H1 (cell line): ENCODE measurements at regions not wholly inside any gene's neighbourhood (a gene's known extent, or its start where the extent isn't known, plus 50 kb on each side); places are given as distances from the start of the nearest gene placed in this dataset.

ENCODE experiments used
- CTCF ChIA-PET: fragments of 300-600 bp; sonication (Branson Sonifier 250); formaldehyde crosslinking; loops from one replicate; lab custom pipeline; 2021; ENCODE audit not compliant: partially characterized antibody; lab: Charles Lee
- POLR2A ChIA-PET: fragments of 300-600 bp; sonication (Branson Sonifier 250); formaldehyde crosslinking; loops from one replicate; lab custom pipeline; 2021; ENCODE audit warnings: inconsistent platforms; ENCODE audit not compliant: partially characterized antibody; lab: Charles Lee
- DNase-seq, 2 experiments: peaks; one replicate each; pipeline versions ENCODE4 v3.0.0 to v3.0.0-alpha.2; 2010 to 2022; ENCODE audit warnings: low spot score in 2 of 2, low read depth in 1 of 2, mixed read lengths in 1 of 2
- FAIRE-seq: peaks from 2 replicates; lab custom pipeline; 2011; peaks lifted over from hg19 to GRCh38; lab: Jason Lieb, UNC
- H2AFZ ChIP-seq: 2 replicates; pipeline ENCODE4 v1.8.1; 2012; ENCODE audit warnings: low read length, inconsistent platforms
- H2AK5ac ChIP-seq: 2 replicates; pipeline ENCODE4 v1.6.1; 2013; ENCODE audit warnings: low read depth, low read length
- H2BK120ac ChIP-seq: replicated peaks from 2 replicates; pipeline ENCODE3; 2013; ENCODE audit warnings: low read depth, low read length, inconsistent platforms
- H2BK12ac ChIP-seq: 2 replicates; pipeline ENCODE4 v1.6.1; 2013; ENCODE audit warnings: low read depth, low read length
- H2BK15ac ChIP-seq: 2 replicates; pipeline ENCODE4 v1.6.1; 2013; ENCODE audit warnings: low read length
- H2BK20ac ChIP-seq: 2 replicates; pipeline ENCODE4 v1.6.1; 2013; ENCODE audit warnings: low read length
- H2BK5ac ChIP-seq: 2 replicates; pipeline ENCODE4 v1.6.1; 2013; ENCODE audit warnings: low read depth, low read length
- H3K14ac ChIP-seq: 2 replicates; pipeline ENCODE4 v1.6.1; 2013; ENCODE audit warnings: inconsistent platforms; ENCODE audit not compliant: insufficient read length
- H3K18ac ChIP-seq: 2 replicates; pipeline ENCODE4 v1.6.1; 2013; ENCODE audit warnings: low read length; ENCODE audit errors: extremely low read depth
- H3K23ac ChIP-seq: 2 replicates; pipeline ENCODE4 v1.6.1; 2013; ENCODE audit warnings: inconsistent platforms; ENCODE audit not compliant: insufficient read length
- H3K23me2 ChIP-seq: 2 replicates; pipeline ENCODE4 v1.6.1; 2013; ENCODE audit warnings: low read depth, low read length
- H3K27ac ChIP-seq: 2 replicates; pipeline ENCODE4 v1.6.1; 2011; ENCODE audit warnings: low read depth, low read length, inconsistent platforms
- H3K27me3 ChIP-seq, 4 experiments: replicated peaks in 1 of 4; 1 replicate in 1 of 4; 2 replicates in 3 of 4; pipeline versions ENCODE4 v1.6.1 to v1.8.1; 2011 to 2013; ENCODE audit warnings: low read length in 3 of 4, mild to moderate bottlenecking in 3 of 4, inconsistent platforms in 2 of 4, mixed read lengths in 2 of 4, moderate library complexity in 1 of 4; ENCODE audit not compliant: control insufficient read depth in 3 of 4, insufficient read depth in 3 of 4; ENCODE audit errors: extremely low read depth in 1 of 4
- H3K36me3 ChIP-seq, 4 experiments: 2 replicates each; pipeline versions ENCODE4 v1.6.1 to v1.8.1; 2011 to 2013; ENCODE audit warnings: mild to moderate bottlenecking in 4 of 4, low read length in 3 of 4, moderate library complexity in 2 of 4, control low read depth in 1 of 4, inconsistent platforms in 1 of 4; ENCODE audit not compliant: insufficient read depth in 4 of 4, control insufficient read depth in 2 of 4
- H3K4ac ChIP-seq: replicated peaks from 2 replicates; pipeline ENCODE3; 2013; ENCODE audit warnings: low read length, low read depth, mixed read lengths, inconsistent platforms; ENCODE audit not compliant: insufficient read length
- H3K4me1 ChIP-seq, 4 experiments: replicated peaks in 1 of 4; 1 replicate in 1 of 4; 2 replicates in 3 of 4; pipeline versions ENCODE4 v1.6.1 to v1.8.1; 2011 to 2013; ENCODE audit warnings: low read length in 3 of 4, inconsistent platforms in 2 of 4, mixed read lengths in 1 of 4; ENCODE audit not compliant: insufficient read depth in 4 of 4, control insufficient read depth in 3 of 4
- H3K4me2 ChIP-seq, 2 experiments: 2 replicates each; pipeline versions ENCODE4 v1.6.1 to v1.8.1; 2011 to 2013; ENCODE audit warnings: low read depth in 2 of 2, low read length in 2 of 2, control low read depth in 1 of 2, inconsistent platforms in 1 of 2, mild to moderate bottlenecking in 1 of 2; ENCODE audit not compliant: insufficient read depth in 1 of 2
- H3K4me3 ChIP-seq, 4 experiments: fragments of 200-600, 300-600 bp in 1 of 4; sonication (generic), shearing (Covaris generic), sonication (Bioruptor Twin) in 1 of 4; 2 replicates each; pipeline versions ENCODE4 v1.5.1 to v1.8.1; 2011 to 2016; ENCODE audit warnings: low read length in 4 of 4, low read depth in 3 of 4, control low read depth in 2 of 4, inconsistent platforms in 2 of 4, mild to moderate bottlenecking in 2 of 4, mixed read lengths in 1 of 4, moderate library complexity in 1 of 4; ENCODE audit not compliant: insufficient read depth in 2 of 4; ENCODE audit errors: extremely low read depth in 1 of 4
- H3K56ac ChIP-seq: replicated peaks from 2 replicates; pipeline ENCODE3; 2013; ENCODE audit warnings: low read depth, mild to moderate bottlenecking, mixed read lengths, low read length, inconsistent platforms; ENCODE audit not compliant: insufficient read length
- H3K79me1 ChIP-seq: 2 replicates; pipeline ENCODE4 v1.6.1; 2013; ENCODE audit warnings: low read depth, low read length, control low read depth
- H3K79me2 ChIP-seq, 2 experiments: 2 replicates each; pipeline versions ENCODE4 v1.6.1 to v1.8.1; 2012 to 2013; ENCODE audit warnings: low read length in 2 of 2, mild to moderate bottlenecking in 2 of 2, inconsistent platforms in 1 of 2; ENCODE audit not compliant: insufficient read depth in 2 of 2, control insufficient read depth in 1 of 2
- H3K9ac ChIP-seq, 4 experiments: replicated peaks in 1 of 4; 1 replicate in 1 of 4; 2 replicates in 3 of 4; pipeline versions ENCODE4 v1.6.1 to v1.8.1; 2011 to 2013; ENCODE audit warnings: low read depth in 3 of 4, low read length in 3 of 4, control low read depth in 2 of 4, mild to moderate bottlenecking in 2 of 4, moderate library complexity in 2 of 4, inconsistent platforms in 1 of 4; ENCODE audit errors: extremely low read depth in 1 of 4
- H3K9me3 ChIP-seq, 2 experiments: 2 replicates each; pipeline versions ENCODE4 v1.6.1 to v1.8.1; 2012 to 2013; ENCODE audit warnings: mild to moderate bottlenecking in 2 of 2, moderate library complexity in 2 of 2, control low read depth in 1 of 2, inconsistent platforms in 1 of 2, low read depth in 1 of 2, low read length in 1 of 2, mixed read lengths in 1 of 2; ENCODE audit not compliant: insufficient read depth in 2 of 2
- H4K20me1 ChIP-seq, 2 experiments: replicated peaks in 1 of 2; 2 replicates each; pipeline versions ENCODE3 to v1.8.1; 2011 to 2013; ENCODE audit warnings: inconsistent platforms in 2 of 2, low read length in 2 of 2, mild to moderate bottlenecking in 1 of 2; ENCODE audit not compliant: insufficient read depth in 2 of 2, control insufficient read depth in 1 of 2
- H4K5ac ChIP-seq: 2 replicates; pipeline ENCODE4 v1.6.1; 2013; ENCODE audit warnings: low read length, low read depth, mixed read lengths, inconsistent platforms; ENCODE audit not compliant: insufficient read length
- H4K8ac ChIP-seq: 2 replicates; pipeline ENCODE4 v1.8.0; 2013; ENCODE audit warnings: mild to moderate bottlenecking, moderate library complexity, low read length, inconsistent platforms; ENCODE audit not compliant: insufficient read depth; ENCODE audit errors: extremely low read depth
- H4K91ac ChIP-seq: replicated peaks from 2 replicates; pipeline ENCODE3; 2013; ENCODE audit warnings: low read length, mixed read lengths, inconsistent platforms; ENCODE audit not compliant: insufficient read length
- ASH2L ChIP-seq: fragments of 200-600, 300-600 bp; sonication (generic); IDR thresholded peaks from one replicate; pipeline ENCODE4 v1.7.1; 2017; ENCODE audit warnings: low read length
- BACH1 ChIP-seq: IDR thresholded peaks from 2 replicates; pipeline ENCODE4 v1.6.1; 2012; ENCODE audit warnings: low read length, improper control_type of control experiment
- BRCA1 ChIP-seq: IDR thresholded peaks from 2 replicates; pipeline ENCODE4 v1.6.1; 2012; ENCODE audit warnings: low read depth, low read length, improper control_type of control experiment
- CTBP2 ChIP-seq: IDR thresholded peaks from 2 replicates; pipeline ENCODE4 v1.7.0; 2011; ENCODE audit warnings: borderline replicate concordance, mild to moderate bottlenecking, moderate library complexity, mixed read lengths, low read length; ENCODE audit not compliant: insufficient read depth, insufficient read length
- JUN ChIP-seq: IDR thresholded peaks from 2 replicates; pipeline ENCODE4 v1.6.1; 2011; ENCODE audit warnings: low read depth, mild to moderate bottlenecking, improper control_type of control experiment, low read length
- JUND ChIP-seq: IDR thresholded peaks from 2 replicates; pipeline ENCODE4 v1.6.1; 2011; ENCODE audit warnings: mild to moderate bottlenecking, improper control_type of control experiment, low read length
- KDM1A ChIP-seq: fragments of 200-600, 300-600 bp; sonication (generic); IDR thresholded peaks from 2 replicates; pipeline ENCODE4 v1.7.1; 2016; ENCODE audit warnings: mild to moderate bottlenecking, low read length, borderline replicate concordance
- KDM4A ChIP-seq: IDR thresholded peaks from one replicate; pipeline ENCODE4 v1.7.1; 2012; ENCODE audit warnings: low read depth, mild to moderate bottlenecking, moderate library complexity, low read length, inconsistent platforms; ENCODE audit not compliant: severe bottlenecking
- KDM5A ChIP-seq: fragments of 200-600 bp; IDR thresholded peaks from 2 replicates; pipeline ENCODE4 v1.7.1; 2012; ENCODE audit warnings: mild to moderate bottlenecking, low read length, inconsistent platforms, mixed read lengths
- NANOG ChIP-seq: IDR thresholded peaks from 2 replicates; pipeline ENCODE4 v1.6.1; 2011; ENCODE audit warnings: low read length, low read depth, mild to moderate bottlenecking, inconsistent platforms; ENCODE audit not compliant: insufficient read depth, poor library complexity, severe bottlenecking
- NRF1 ChIP-seq: IDR thresholded peaks from 2 replicates; pipeline ENCODE4 v1.6.1; 2011; ENCODE audit warnings: mild to moderate bottlenecking, low read depth, low read length, improper control_type of control experiment
- RFX5 ChIP-seq: IDR thresholded peaks from 2 replicates; pipeline ENCODE4 v1.6.1; 2011; ENCODE audit warnings: low read depth, low read length, improper control_type of control experiment, borderline replicate concordance
- TEAD4 ChIP-seq: IDR thresholded peaks from 2 replicates; pipeline ENCODE4 v1.6.1; 2012; ENCODE audit warnings: low read depth, low read length, inconsistent platforms, mixed read lengths
- YY1 ChIP-seq: IDR thresholded peaks from 2 replicates; pipeline ENCODE4 v1.6.1; 2011; ENCODE audit warnings: low read depth, mild to moderate bottlenecking, low read length
- WGBS, 2 experiments: shearing (Covaris generic) in 1 of 2; methylation state at CpG; one replicate each; pipeline versions ENCODE4 v1.1.6 to v1.1.7; 2013 to 2015; ENCODE audit warnings: low lambda C conversion rate in 2 of 2, mixed read lengths in 2 of 2, inconsistent platforms in 1 of 2, low coverage in 1 of 2, missing lambda C conversion rate in 1 of 2; ENCODE audit not compliant: insufficient replicate concordance in 2 of 2, insufficient coverage in 1 of 2, insufficient read length in 1 of 2; ENCODE audit errors: extremely low coverage in 1 of 2, missing lambda C conversion rate in 1 of 2; 5-methylcytosine and 5-hydroxymethylcytosine counted together
- TF ChIP-seq, protein P1 (sequence below): IDR thresholded peaks from 2 replicates; pipeline ENCODE4 v1.6.1; 2012; ENCODE audit warnings: inconsistent platforms

DNA sequence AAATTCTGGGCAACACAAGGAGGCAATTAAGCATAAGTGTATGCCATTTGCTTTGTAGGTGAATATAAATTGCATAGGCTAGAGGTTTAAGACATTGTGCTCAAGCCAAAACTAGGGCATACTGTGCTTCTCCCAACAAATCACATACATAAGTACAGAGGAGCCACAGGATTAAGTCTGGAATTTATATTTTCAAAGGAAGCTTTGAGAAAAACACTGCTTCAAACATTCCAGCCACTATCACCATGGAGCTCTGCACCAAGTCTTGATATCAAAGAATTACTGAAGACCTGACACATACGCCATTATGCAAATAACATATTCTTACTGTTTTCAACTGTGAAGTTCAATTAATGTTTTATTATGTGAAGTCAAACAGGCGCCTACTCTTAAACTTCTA is 119.4 kb upstream of the NPHP3 start:
- H3K4me1 ChIP-seq, result peaks cover 0 to 14% (median 4%) of the 10 kb centered on the region in 4 experiments; a peak in 4 of 7 replicates
- H3K79me1 ChIP-seq, result no peaks in the 10 kb centered on the region
- H2BK15ac ChIP-seq, result no peak overlapping the region
- H3K23ac ChIP-seq, result no peak overlapping the region
- no peak overlapping the region for H4K91ac ChIP-seq
- no peak overlapping the region for H4K5ac ChIP-seq
- no peak overlapping the region for H3K4ac ChIP-seq
- ChIA-PET POLR2A (no interaction called here), CTCF (interaction anchor here (0.9 to 1.4 kb wide), 3 partner anchors 8 to 110 kb away, joined by 3 to 4 read pairs (median 3); no protein-coding TSS in a partner anchor)
- no peak overlapping the region for H3K4me2 ChIP-seq
- no peak overlapping the region for H2BK20ac ChIP-seq
- no peak overlapping the region for H2AFZ ChIP-seq
- no peak overlapping the region for H2BK12ac ChIP-seq
- no peak overlapping the region for H2BK5ac ChIP-seq
- H3K79me2 ChIP-seq, result no peaks in the 10 kb centered on the region
- H3K9ac ChIP-seq, result no peak overlapping the region
- no peaks in the 10 kb centered on the region for H3K23me2 ChIP-seq
- no peaks in the 10 kb centered on the region for H3K9me3 ChIP-seq
- H4K20me1 ChIP-seq, result no peaks in the 10 kb centered on the region
- H3K56ac ChIP-seq, result no peak overlapping the region
- H3K27me3 ChIP-seq, result no peaks in the 10 kb centered on the region
- no peak overlapping the region for H4K8ac ChIP-seq
- no peak overlapping the region for H3K4me3 ChIP-seq
- no peak overlapping the region for H3K18ac ChIP-seq
- no peak for DNase-seq
- 86% methylated on average over 2 of the region's 2 CpGs; no CpG with 5 or more reads in 1 of the 2 experiments for WGBS, 2 experiments
- H3K36me3 ChIP-seq, result no peaks in the 10 kb centered on the region
- H3K14ac ChIP-seq, result no peak overlapping the region
- no peak overlapping the region for H3K27ac ChIP-seq
- no peak overlapping the region for H2AK5ac ChIP-seq
- no peak for FAIRE-seq
- no peak overlapping the region for H2BK120ac ChIP-seq
- TF ChIP-seq TEAD4 (no peak), KDM4A (no peak), KDM5A (no peak), ASH2L (no peak), CTBP2 (no peak), JUN (no peak), BACH1 (no peak), BRCA1 (no peak), JUND (no peak), NRF1 (no peak), YY1 (no peak), RFX5 (no peak), NANOG (no peak), KDM1A (no peak)
- TF ChIP-seq, protein P1, sequence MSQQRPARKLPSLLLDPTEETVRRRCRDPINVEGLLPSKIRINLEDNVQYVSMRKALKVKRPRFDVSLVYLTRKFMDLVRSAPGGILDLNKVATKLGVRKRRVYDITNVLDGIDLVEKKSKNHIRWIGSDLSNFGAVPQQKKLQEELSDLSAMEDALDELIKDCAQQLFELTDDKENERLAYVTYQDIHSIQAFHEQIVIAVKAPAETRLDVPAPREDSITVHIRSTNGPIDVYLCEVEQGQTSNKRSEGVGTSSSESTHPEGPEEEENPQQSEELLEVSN, result no peak
